ENCODE measurements at regions not wholly inside any gene's neighbourhood (a gene's known extent, or its start where the extent isn't known, plus 50 kb on each side); places are given as distances from the start of the nearest gene placed in this dataset.

- Mint-ChIP-seq H3K36me3 (no peaks in the 10 kb centered on the region), H3K4me3 (no peak overlapping the region), H3K27ac (no peak overlapping the region), H3K27me3 (no peaks in the 10 kb centered on the region), H3K4me1 (no peaks in the 10 kb centered on the region), H3K9me3 (peaks cover 0 to 34% (median 13%) of the 10 kb centered on the region in 7 donors)
- Histone ChIP-seq H3K9me3 (ENCODE audit: control insufficient read depth in 2 of 2, low read length in 2 of 2) (peaks cover 0 to 2% of the 10 kb centered on the region in 2 experiments), H3K36me3 (ENCODE audit: control insufficient read depth, insufficient read depth, low read length) (no peaks in the 10 kb centered on the region), H3K4me1 (ENCODE audit: control insufficient read depth, insufficient read depth, low read length, poor library complexity, severe bottlenecking) (no peaks in the 10 kb centered on the region), H3K27me3 (ENCODE audit: control insufficient read depth, insufficient read depth, low read length) (no peaks in the 10 kb centered on the region), H3K27ac (ENCODE audit: insufficient read depth, low read length, poor library complexity, severe bottlenecking) (no peak overlapping the region), H3K4me3 (ENCODE audit: low read depth, low read length) (no peak overlapping the region)
- DNase-seq (no peak), ATAC-seq (ENCODE audit: low read depth in 2 of 2) (no peak)
Measured at GRCh38 chr3:79947957-79948356, 180.2 kb upstream of the ROBO1 start.

GRCh38 chr3:79947469-79947868 is 179.7 kb upstream of the ROBO1 start:
- DNase-seq (no peak), ATAC-seq (ENCODE audit: low read depth in 2 of 2) (no peak)
- no peaks in the 10 kb centered on the region for H3K27me3 Mint-ChIP-seq
- Histone ChIP-seq H3K36me3 (ENCODE audit: control insufficient read depth, insufficient read depth, low read length) (no peaks in the 10 kb centered on the region), H3K4me3 (ENCODE audit: low read depth, low read length) (no peak overlapping the region), H3K4me1 (ENCODE audit: control insufficient read depth, insufficient read depth, low read length, poor library complexity, severe bottlenecking) (no peaks in the 10 kb centered on the region), H3K27me3 (ENCODE audit: control insufficient read depth, insufficient read depth, low read length) (no peaks in the 10 kb centered on the region), H3K9me3 (ENCODE audit: control insufficient read depth in 2 of 2, low read length in 2 of 2) (peaks cover 0 to 2% of the 10 kb centered on the region in 2 experiments), H3K27ac (ENCODE audit: insufficient read depth, low read length, poor library complexity, severe bottlenecking) (no peak overlapping the region)
- no peak overlapping the region for H3K4me3 Mint-ChIP-seq
- H3K4me1 Mint-ChIP-seq = no peaks in the 10 kb centered on the region
- no peak overlapping the region for H3K27ac Mint-ChIP-seq
- peaks cover 0 to 31% (median 13%) of the 10 kb centered on the region in 7 donors for H3K9me3 Mint-ChIP-seq
- no peaks in the 10 kb centered on the region for H3K36me3 Mint-ChIP-seq

- Mint-ChIP-seq H3K27me3 (no peaks in the 10 kb centered on the region), H3K36me3 (no peaks in the 10 kb centered on the region), H3K27ac (no peak overlapping the region), H3K4me1 (no peaks in the 10 kb centered on the region), H3K9me3 (peaks cover 1 to 7% (median 4%) of the 10 kb centered on the region in 7 donors), H3K4me3 (no peak overlapping the region)
- Histone ChIP-seq H3K27me3 (ENCODE audit: control insufficient read depth, insufficient read depth, low read length) (no peaks in the 10 kb centered on the region), H3K9me3 (ENCODE audit: control insufficient read depth in 2 of 2, low read length in 2 of 2) (peaks cover 4 to 5% of the 10 kb centered on the region in 2 experiments), H3K27ac (ENCODE audit: insufficient read depth, low read length, poor library complexity, severe bottlenecking) (no peak overlapping the region), H3K4me1 (ENCODE audit: control insufficient read depth, insufficient read depth, low read length, poor library complexity, severe bottlenecking) (no peaks in the 10 kb centered on the region), H3K36me3 (ENCODE audit: control insufficient read depth, insufficient read depth, low read length) (no peaks in the 10 kb centered on the region), H3K4me3 (ENCODE audit: low read depth, low read length) (no peak overlapping the region)
- DNase-seq = no peak
- ATAC-seq (ENCODE audit: low read depth in 2 of 2) = no peak
Measured at GRCh38 chr3:79937567-79937966, 169.8 kb upstream of the ROBO1 start.

- Mint-ChIP-seq H3K27ac (no peak overlapping the region), H3K27me3 (no peaks in the 10 kb centered on the region), H3K4me1 (no peaks in the 10 kb centered on the region), H3K9me3 (peaks cover 0 to 16% (median 4%) of the 10 kb centered on the region in 7 donors), H3K4me3 (no peak overlapping the region), H3K36me3 (no peaks in the 10 kb centered on the region)
- H3K4me3 ChIP-seq (ENCODE audit: low read depth, low read length) = no peak overlapping the region
- H3K9me3 ChIP-seq (ENCODE audit: control insufficient read depth in 2 of 2, low read length in 2 of 2) = peaks cover 7 to 13% of the 10 kb centered on the region in 2 experiments
- no peaks in the 10 kb centered on the region for H3K4me1 ChIP-seq (ENCODE audit: control insufficient read depth, insufficient read depth, low read length, poor library complexity, severe bottlenecking)
- DNase-seq (no peak), ATAC-seq (ENCODE audit: low read depth in 2 of 2) (no peak)
- no peaks in the 10 kb centered on the region for H3K36me3 ChIP-seq (ENCODE audit: control insufficient read depth, insufficient read depth, low read length)
- H3K27ac ChIP-seq (ENCODE audit: insufficient read depth, low read length, poor library complexity, severe bottlenecking) = no peak overlapping the region
- H3K27me3 ChIP-seq (ENCODE audit: control insufficient read depth, insufficient read depth, low read length) = no peaks in the 10 kb centered on the region
Measured at GRCh38 chr3:79930196-79930595, 162.4 kb upstream of the ROBO1 start.

- Mint-ChIP-seq H3K36me3 (no peaks in the 10 kb centered on the region), H3K27ac (no peak overlapping the region), H3K4me1 (no peaks in the 10 kb centered on the region), H3K27me3 (no peaks in the 10 kb centered on the region), H3K9me3 (peaks cover 2 to 14% (median 4%) of the 10 kb centered on the region in 7 donors), H3K4me3 (no peak overlapping the region)
- Histone ChIP-seq H3K4me1 (ENCODE audit: control insufficient read depth, insufficient read depth, low read length, poor library complexity, severe bottlenecking) (no peaks in the 10 kb centered on the region), H3K36me3 (ENCODE audit: control insufficient read depth, insufficient read depth, low read length) (no peaks in the 10 kb centered on the region), H3K4me3 (ENCODE audit: low read depth, low read length) (no peak overlapping the region), H3K27me3 (ENCODE audit: control insufficient read depth, insufficient read depth, low read length) (no peaks in the 10 kb centered on the region), H3K27ac (ENCODE audit: insufficient read depth, low read length, poor library complexity, severe bottlenecking) (no peak overlapping the region), H3K9me3 (ENCODE audit: control insufficient read depth in 2 of 2, low read length in 2 of 2) (peaks cover 3 to 13% of the 10 kb centered on the region in 2 experiments)
- DNase-seq (no peak), ATAC-seq (ENCODE audit: low read depth in 2 of 2) (no peak)
Measured at GRCh38 chr3:79928687-79929408, 161.1 kb upstream of the ROBO1 start.

GRCh38 chr3:79926522-79926921 is 158.7 kb upstream of the ROBO1 start:
- H3K27ac Mint-ChIP-seq = no peak overlapping the region
- Histone ChIP-seq H3K9me3 (ENCODE audit: control insufficient read depth in 2 of 2, low read length in 2 of 2) (peaks cover 3 to 13% of the 10 kb centered on the region in 2 experiments), H3K27ac (ENCODE audit: insufficient read depth, low read length, poor library complexity, severe bottlenecking) (no peak overlapping the region), H3K36me3 (ENCODE audit: control insufficient read depth, insufficient read depth, low read length) (no peaks in the 10 kb centered on the region), H3K4me1 (ENCODE audit: control insufficient read depth, insufficient read depth, low read length, poor library complexity, severe bottlenecking) (no peaks in the 10 kb centered on the region), H3K27me3 (ENCODE audit: control insufficient read depth, insufficient read depth, low read length) (no peaks in the 10 kb centered on the region), H3K4me3 (ENCODE audit: low read depth, low read length) (no peak overlapping the region)
- H3K36me3 Mint-ChIP-seq = no peaks in the 10 kb centered on the region
- no peaks in the 10 kb centered on the region for H3K4me1 Mint-ChIP-seq
- H3K9me3 Mint-ChIP-seq = peaks cover 2 to 18% (median 4%) of the 10 kb centered on the region in 7 donors
- no peak for DNase-seq
- H3K4me3 Mint-ChIP-seq = no peak overlapping the region
- H3K27me3 Mint-ChIP-seq = no peaks in the 10 kb centered on the region
- no peak for ATAC-seq (ENCODE audit: low read depth in 2 of 2)

- Mint-ChIP-seq H3K9me3 (peaks cover 2 to 18% (median 4%) of the 10 kb centered on the region in 7 donors), H3K4me1 (no peaks in the 10 kb centered on the region), H3K4me3 (no peak overlapping the region), H3K36me3 (no peaks in the 10 kb centered on the region), H3K27me3 (no peaks in the 10 kb centered on the region), H3K27ac (no peak overlapping the region)
- Histone ChIP-seq H3K36me3 (ENCODE audit: control insufficient read depth, insufficient read depth, low read length) (no peaks in the 10 kb centered on the region), H3K27me3 (ENCODE audit: control insufficient read depth, insufficient read depth, low read length) (no peaks in the 10 kb centered on the region), H3K4me1 (ENCODE audit: control insufficient read depth, insufficient read depth, low read length, poor library complexity, severe bottlenecking) (no peaks in the 10 kb centered on the region), H3K4me3 (ENCODE audit: low read depth, low read length) (no peak overlapping the region), H3K9me3 (ENCODE audit: control insufficient read depth in 2 of 2, low read length in 2 of 2) (no peaks in the 10 kb centered on the region), H3K27ac (ENCODE audit: insufficient read depth, low read length, poor library complexity, severe bottlenecking) (no peak overlapping the region)
- DNase-seq (no peak), ATAC-seq (ENCODE audit: low read depth in 2 of 2) (no peak)
Measured at GRCh38 chr3:79922633-79923032, 154.8 kb upstream of the ROBO1 start.

GRCh38 chr3:79917561-79917960 is 149.8 kb upstream of the ROBO1 start:
- Mint-ChIP-seq H3K27ac (no peak overlapping the region), H3K27me3 (no peaks in the 10 kb centered on the region), H3K9me3 (peaks cover 0 to 21% (median 5%) of the 10 kb centered on the region in 7 donors), H3K36me3 (no peaks in the 10 kb centered on the region), H3K4me1 (no peaks in the 10 kb centered on the region), H3K4me3 (no peak overlapping the region)
- Histone ChIP-seq H3K4me3 (ENCODE audit: low read depth, low read length) (no peak overlapping the region), H3K36me3 (ENCODE audit: control insufficient read depth, insufficient read depth, low read length) (no peaks in the 10 kb centered on the region), H3K4me1 (ENCODE audit: control insufficient read depth, insufficient read depth, low read length, poor library complexity, severe bottlenecking) (no peaks in the 10 kb centered on the region), H3K27ac (ENCODE audit: insufficient read depth, low read length, poor library complexity, severe bottlenecking) (no peak overlapping the region), H3K27me3 (ENCODE audit: control insufficient read depth, insufficient read depth, low read length) (no peaks in the 10 kb centered on the region), H3K9me3 (ENCODE audit: control insufficient read depth in 2 of 2, low read length in 2 of 2) (peaks cover 3 to 5% of the 10 kb centered on the region in 2 experiments)
- ATAC-seq (ENCODE audit: low read depth in 2 of 2) = no peak
- DNase-seq = no peak
